ENCODE measurements at regions not wholly inside any gene's neighbourhood (a gene's known extent, or its start where the extent isn't known, plus 50 kb on each side); places are given as distances from the start of the nearest gene placed in this dataset.

- peak; percentile 14 for DNase-seq (ENCODE audit: low read depth)
- Histone ChIP-seq H3K27me3 (ENCODE audit: control insufficient read depth, insufficient read depth, low read length) (no peaks in the 10 kb centered on the region), H3K4me3 (ENCODE audit: low read depth, low read length) (no peak overlapping the region), H3K36me3 (ENCODE audit: control insufficient read depth, insufficient read depth, low read length) (no peaks in the 10 kb centered on the region)
- peak; percentile 50 for FAIRE-seq
- peak; percentile 51 for TF ChIP-seq CTCF (IDR thresholded peaks at IDR 0.05; ENCODE audit: insufficient read depth, low read length, severe bottlenecking)
Measured at GRCh38 chr15:61702224-61703020, 357.8 kb downstream of the VPS13C start.

- Histone ChIP-seq H3K4me3 (ENCODE audit: low read depth, low read length) (no peak overlapping the region), H3K36me3 (ENCODE audit: control insufficient read depth, insufficient read depth, low read length) (no peaks in the 10 kb centered on the region), H3K27me3 (ENCODE audit: control insufficient read depth, insufficient read depth, low read length) (no peaks in the 10 kb centered on the region)
- FAIRE-seq (no peak), DNase-seq (ENCODE audit: low read depth) (no peak)
- TF ChIP-seq CTCF (IDR thresholded peaks at IDR 0.05; ENCODE audit: insufficient read depth, low read length, severe bottlenecking): no peak
Measured at GRCh38 chr15:61701455-61701854, 358.8 kb downstream of the VPS13C start.

GRCh38 chr15:61700803-61701202 is 359.4 kb downstream of the VPS13C start:
- H3K27me3 ChIP-seq (ENCODE audit: control insufficient read depth, insufficient read depth, low read length): no peaks in the 10 kb centered on the region
- TF ChIP-seq CTCF (IDR thresholded peaks at IDR 0.05; ENCODE audit: insufficient read depth, low read length, severe bottlenecking): no peak
- no peak overlapping the region for H3K4me3 ChIP-seq (ENCODE audit: low read depth, low read length)
- FAIRE-seq: no peak
- H3K36me3 ChIP-seq (ENCODE audit: control insufficient read depth, insufficient read depth, low read length): no peaks in the 10 kb centered on the region
- DNase-seq (ENCODE audit: low read depth): no peak

- no peaks in the 10 kb centered on the region for H3K27me3 ChIP-seq (ENCODE audit: control insufficient read depth, insufficient read depth, low read length)
- no peak for TF ChIP-seq CTCF (IDR thresholded peaks at IDR 0.05; ENCODE audit: insufficient read depth, low read length, severe bottlenecking)
- H3K4me3 ChIP-seq (ENCODE audit: low read depth, low read length): no peak overlapping the region
- FAIRE-seq (no peak), DNase-seq (ENCODE audit: low read depth) (no peak)
- H3K36me3 ChIP-seq (ENCODE audit: control insufficient read depth, insufficient read depth, low read length): no peaks in the 10 kb centered on the region
Measured at GRCh38 chr15:61697796-61698195, 362.5 kb downstream of the VPS13C start.

GRCh38 chr15:61689067-61689466 is 371.2 kb downstream of the VPS13C start:
- FAIRE-seq: no peak
- TF ChIP-seq CTCF (IDR thresholded peaks at IDR 0.05; ENCODE audit: insufficient read depth, low read length, severe bottlenecking): no peak

GRCh38 chr15:61687651-61688050 is 372.6 kb downstream of the VPS13C start:
- FAIRE-seq: no peak
- no peak for DNase-seq (ENCODE audit: low read depth)

More at GRCh38 chr15:61689067-61689466, 371.2 kb downstream of the VPS13C start:
- no peaks in the 10 kb centered on the region for H3K27me3 ChIP-seq (ENCODE audit: control insufficient read depth, insufficient read depth, low read length)
- DNase-seq (ENCODE audit: low read depth): no peak
- no peaks in the 10 kb centered on the region for H3K36me3 ChIP-seq (ENCODE audit: control insufficient read depth, insufficient read depth, low read length)
- no peak overlapping the region for H3K4me3 ChIP-seq (ENCODE audit: low read depth, low read length)

More at GRCh38 chr15:61687651-61688050, 372.6 kb downstream of the VPS13C start:
- Histone ChIP-seq H3K36me3 (ENCODE audit: control insufficient read depth, insufficient read depth, low read length) (no peaks in the 10 kb centered on the region), H3K4me3 (ENCODE audit: low read depth, low read length) (no peak overlapping the region), H3K27me3 (ENCODE audit: control insufficient read depth, insufficient read depth, low read length) (no peaks in the 10 kb centered on the region)
- TF ChIP-seq CTCF (IDR thresholded peaks at IDR 0.05; ENCODE audit: insufficient read depth, low read length, severe bottlenecking): no peak

All from bronchial epithelial cell (primary cell).